ENCODE measurements at regions not wholly inside any gene's neighbourhood (a gene's known extent, or its start where the extent isn't known, plus 50 kb on each side); places are given as distances from the start of the nearest gene placed in this dataset.

GRCh38 chr3:67998281-67998680 lies 343.9 kb upstream of the SUCLG2 start:
- TF ChIP-seq CTCF (IDR thresholded peaks at IDR 0.05) (no peak), POLR2A (IDR thresholded peaks at IDR 0.05) (no peak)

All from ovary (tissue), 3 donors.